HCT116 (cell line): ENCODE measurements at regions not wholly inside any gene's neighbourhood (a gene's known extent, or its start where the extent isn't known, plus 50 kb on each side); places are given as distances from the start of the nearest gene placed in this dataset.

Source experiments
- ATAC-seq: fragments of 200-7000 bp; cut with Tn5 transposase; 2 replicates; pipeline ENCODE4 v1.9.1; 2020; ENCODE audit warnings: mild to moderate bottlenecking, moderate library complexity
- BruUV-seq: library from RNA; stranded (reverse); fragments of 400-500 nt; replicated peaks from 2 replicates; lab custom pipeline; 2021; lab: Mats Ljungman, UMichigan
- CTCF ChIA-PET: fragments of 300-600 bp; sonication (Branson Sonifier 250); formaldehyde crosslinking; loops from one replicate; lab custom pipeline; 2021; ENCODE audit warnings: antibody characterized with exemption; lab: Charles Lee
- POLR2A ChIA-PET: fragments of 300-600, 350-600 bp; sonication (Branson Sonifier 250); formaldehyde crosslinking; loops from one replicate; lab custom pipeline; 2021; ENCODE audit warnings: antibody characterized with exemption; lab: Charles Lee
- RAD21 ChIA-PET, 2 experiments: fragments of 300-600 bp; sonication (Branson Sonifier 250); formaldehyde crosslinking; loops; one replicate each; lab custom pipeline; 2023; ENCODE audit warnings: low total read pairs in 2 of 2; ENCODE audit not compliant: uncharacterized antibody in 2 of 2, unreplicated experiment in 2 of 2, low non-redundant PET in 1 of 2; lab: Charles Lee
- DNase-seq: peaks from one replicate; pipeline ENCODE4 v3.0.0-alpha.2; 2010; ENCODE audit warnings: low read depth, low spot score
- H2AFZ ChIP-seq: fragments of 200-600 bp; shearing (Covaris generic), sonication (generic); 2 replicates; pipeline ENCODE4 v1.6.1; 2017; ENCODE audit warnings: low read depth, mixed run types, mixed read lengths, antibody characterized with exemption, low read length; ENCODE audit not compliant: poor library complexity, severe bottlenecking
- H3K27ac ChIP-seq: 2 replicates; pipeline ENCODE4 v1.5.1; 2012; ENCODE audit warnings: low read depth, low read length
- H3K27me3 ChIP-seq: fragments of 200-600 bp; sonication (generic); 2 replicates; pipeline ENCODE4 v1.6.1; 2016; ENCODE audit warnings: mixed run types, low read length, mixed read lengths; ENCODE audit not compliant: insufficient read depth
- H3K36me3 ChIP-seq, 2 experiments: fragments of 200-500 bp in 1 of 2; fragments of 200-600 bp in 1 of 2; sonication (Bioruptor generic) in 1 of 2; sonication (generic) in 1 of 2; 2 replicates each; pipeline versions ENCODE4 v1.5.1 to v1.6.1; 2014 to 2016; ENCODE audit warnings: low read length in 2 of 2, inconsistent platforms in 1 of 2, mixed read lengths in 1 of 2, mixed run types in 1 of 2; ENCODE audit not compliant: insufficient read depth in 2 of 2, control insufficient read depth in 1 of 2
- H3K4me1 ChIP-seq, 2 experiments: fragments of 200-600 bp in 1 of 2; sonication (generic) in 1 of 2; 2 replicates each; pipeline versions ENCODE4 v1.5.1 to v1.6.1; 2012 to 2017; ENCODE audit warnings: low read length in 2 of 2, inconsistent platforms in 1 of 2, mild to moderate bottlenecking in 1 of 2, mixed read lengths in 1 of 2, mixed run types in 1 of 2, moderate library complexity in 1 of 2; ENCODE audit not compliant: insufficient read depth in 2 of 2, control insufficient read depth in 1 of 2
- H3K4me2 ChIP-seq: fragments of 200-600 bp; sonication (generic); 2 replicates; pipeline ENCODE4 v1.6.1; 2017; ENCODE audit warnings: mixed run types, low read length, mixed read lengths
- H3K4me3 ChIP-seq, 2 experiments: fragments of 200-600 bp in 1 of 2; sonication (generic) in 1 of 2; replicated peaks in 1 of 2; 2 replicates each; pipeline ENCODE4 v1.5.1; 2011 to 2016; ENCODE audit warnings: low read length in 2 of 2, control low read depth in 1 of 2, low read depth in 1 of 2, mild to moderate bottlenecking in 1 of 2, mixed read lengths in 1 of 2, mixed run types in 1 of 2
- H3K79me2 ChIP-seq: fragments of 200-600 bp; sonication (generic); 2 replicates; pipeline ENCODE4 v1.6.1; 2017; ENCODE audit warnings: mild to moderate bottlenecking, mixed run types, low read length, moderate library complexity, mixed read lengths; ENCODE audit not compliant: insufficient read depth
- H3K9ac ChIP-seq: fragments of 200-600 bp; sonication (generic); 2 replicates; pipeline ENCODE4 v1.6.1; 2016; ENCODE audit warnings: low read length, mixed read lengths
- H3K9me2 ChIP-seq: fragments of 200-600 bp; sonication (generic), shearing (Covaris generic); 2 replicates; pipeline ENCODE4 v1.6.1; 2017; ENCODE audit warnings: mixed run types, mild to moderate bottlenecking, moderate library complexity; ENCODE audit not compliant: insufficient read depth
- H3K9me3 ChIP-seq, 2 experiments: fragments of 200-500 bp in 1 of 2; fragments of 200-600 bp in 1 of 2; sonication (Bioruptor generic) in 1 of 2; sonication (generic) in 1 of 2; 2 replicates each; pipeline ENCODE4 v1.6.1; 2014 to 2017; ENCODE audit warnings: low read length in 2 of 2, mixed read lengths in 2 of 2, inconsistent platforms in 1 of 2, low read depth in 1 of 2, mild to moderate bottlenecking in 1 of 2, mixed run types in 1 of 2, moderate library complexity in 1 of 2; ENCODE audit not compliant: control insufficient read depth in 1 of 2, insufficient read depth in 1 of 2
- H4K20me1 ChIP-seq: fragments of 200-600 bp; sonication (generic), shearing (Covaris generic); 2 replicates; pipeline ENCODE4 v1.6.1; 2017; ENCODE audit warnings: mixed run types, mild to moderate bottlenecking, moderate library complexity; ENCODE audit not compliant: insufficient read depth
- CEBPB ChIP-seq: IDR thresholded peaks from 2 replicates; pipeline ENCODE4 v1.6.1; 2012; ENCODE audit warnings: low read depth
- ELF1 ChIP-seq: IDR thresholded peaks from 2 replicates; pipeline ENCODE4 v1.6.1; 2012; ENCODE audit warnings: low read depth, borderline replicate concordance
- FOSL1 ChIP-seq: IDR thresholded peaks from 2 replicates; pipeline ENCODE4 v1.6.1; 2012; ENCODE audit warnings: low read depth
- JUND ChIP-seq: IDR thresholded peaks from 2 replicates; pipeline ENCODE4 v1.6.1; 2012
- POLR2AphosphoS5 ChIP-seq: IDR thresholded peaks from 2 replicates; pipeline ENCODE4 v1.6.1; 2011; ENCODE audit warnings: mild to moderate bottlenecking, low read depth, low read length, moderate library complexity
- RAD21 ChIP-seq: IDR thresholded peaks from 2 replicates; pipeline ENCODE4 v1.6.1; 2012; ENCODE audit warnings: low read depth, mild to moderate bottlenecking
- SIN3A ChIP-seq: IDR thresholded peaks from 2 replicates; pipeline ENCODE4 v1.6.1; 2012; ENCODE audit warnings: low read depth
- SRF ChIP-seq: IDR thresholded peaks from 2 replicates; pipeline ENCODE4 v1.6.1; 2012; ENCODE audit warnings: low read depth
- TCF7L2 ChIP-seq: IDR thresholded peaks from 2 replicates; pipeline ENCODE4 v1.7.0; 2011; ENCODE audit warnings: borderline replicate concordance, inconsistent platforms; ENCODE audit not compliant: insufficient read depth, insufficient read length; ENCODE audit errors: extremely low read depth
- YY1 ChIP-seq: IDR thresholded peaks from 2 replicates; pipeline ENCODE4 v1.6.1; 2011; ENCODE audit warnings: low read length, low read depth, moderate library complexity, mild to moderate bottlenecking; ENCODE audit not compliant: insufficient replicate concordance; ENCODE audit errors: extremely low read depth
- ZFX ChIP-seq: fragments of 450-650 bp; IDR thresholded peaks from 2 replicates; pipeline ENCODE4 v1.6.1; 2017
- intact Hi-C: fragments of 100-400 bp; cut with micrococcal nuclease; formaldehyde crosslinking; loops from 2 replicates; pipeline ENCODE4 v1.10.0; 2022
- TF ChIP-seq, protein P1 (sequence below), 3 experiments: fragments of 200-600 bp in 1 of 3; sonication (generic) in 1 of 3; IDR thresholded peaks in 2 of 3; conservative IDR thresholded peaks in 1 of 3; 2 replicates each; pipeline ENCODE4 v1.5.1; 2012 to 2017; ENCODE audit warnings: low read depth in 2 of 3, low read length in 2 of 3, antibody characterized with exemption in 1 of 3, borderline replicate concordance in 1 of 3, control low read depth in 1 of 3, mild to moderate bottlenecking in 1 of 3, mixed read lengths in 1 of 3, mixed run types in 1 of 3, moderate library complexity in 1 of 3; ENCODE audit not compliant: insufficient read depth in 1 of 3
- TF ChIP-seq, protein P2 (sequence below): IDR thresholded peaks from 2 replicates; pipeline ENCODE4 v1.6.1; 2012; ENCODE audit warnings: low read depth
- TF ChIP-seq, protein P3 (sequence below): IDR thresholded peaks from 2 replicates; pipeline ENCODE4 v1.6.1; 2012
- TF ChIP-seq, protein P4 (sequence below): IDR thresholded peaks from 2 replicates; pipeline ENCODE4 v1.6.1; 2012

DNA sequence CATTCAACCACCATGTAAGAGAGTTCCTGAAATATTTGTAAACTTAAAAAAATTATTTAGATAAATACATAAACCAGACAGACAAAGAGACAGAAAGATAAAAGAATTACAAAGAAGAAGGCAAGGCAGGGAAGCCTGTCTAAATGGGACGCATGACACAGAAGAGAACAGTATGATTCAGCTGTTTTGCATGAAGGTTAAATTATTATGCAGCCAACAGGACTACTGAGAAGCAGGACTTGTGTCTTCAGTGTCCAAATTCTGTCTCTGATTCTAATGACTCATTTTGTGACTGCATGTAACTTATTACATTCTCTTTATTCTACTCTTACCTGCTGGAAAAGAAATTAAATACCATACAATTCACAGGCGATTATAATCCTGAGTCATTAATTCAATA, 340.4 kb upstream of the KCNMB2 start:
- Histone ChIP-seq H3K36me3 (no peaks in the 10 kb centered on the region), H3K27me3 (no peaks in the 10 kb centered on the region), H4K20me1 (no peaks in the 10 kb centered on the region), H3K4me2 (no peak overlapping the region), H3K27ac (no peak overlapping the region), H3K4me3 (no peak overlapping the region), H3K9me2 (no peaks in the 10 kb centered on the region), H3K9ac (no peak overlapping the region), H3K4me1 (no peaks in the 10 kb centered on the region), H3K9me3 (no peaks in the 10 kb centered on the region), H2AFZ (no peak overlapping the region), H3K79me2 (no peaks in the 10 kb centered on the region)
- no TSS peak for BruUV-seq
- no peak for ATAC-seq
- intact Hi-C loops: no loop called here
- ChIA-PET RAD21 (no interaction called here), CTCF (no interaction called here), POLR2A (no interaction called here)
- no peak for DNase-seq
- TF ChIP-seq, protein P1, sequence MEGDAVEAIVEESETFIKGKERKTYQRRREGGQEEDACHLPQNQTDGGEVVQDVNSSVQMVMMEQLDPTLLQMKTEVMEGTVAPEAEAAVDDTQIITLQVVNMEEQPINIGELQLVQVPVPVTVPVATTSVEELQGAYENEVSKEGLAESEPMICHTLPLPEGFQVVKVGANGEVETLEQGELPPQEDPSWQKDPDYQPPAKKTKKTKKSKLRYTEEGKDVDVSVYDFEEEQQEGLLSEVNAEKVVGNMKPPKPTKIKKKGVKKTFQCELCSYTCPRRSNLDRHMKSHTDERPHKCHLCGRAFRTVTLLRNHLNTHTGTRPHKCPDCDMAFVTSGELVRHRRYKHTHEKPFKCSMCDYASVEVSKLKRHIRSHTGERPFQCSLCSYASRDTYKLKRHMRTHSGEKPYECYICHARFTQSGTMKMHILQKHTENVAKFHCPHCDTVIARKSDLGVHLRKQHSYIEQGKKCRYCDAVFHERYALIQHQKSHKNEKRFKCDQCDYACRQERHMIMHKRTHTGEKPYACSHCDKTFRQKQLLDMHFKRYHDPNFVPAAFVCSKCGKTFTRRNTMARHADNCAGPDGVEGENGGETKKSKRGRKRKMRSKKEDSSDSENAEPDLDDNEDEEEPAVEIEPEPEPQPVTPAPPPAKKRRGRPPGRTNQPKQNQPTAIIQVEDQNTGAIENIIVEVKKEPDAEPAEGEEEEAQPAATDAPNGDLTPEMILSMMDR (IDR thresholded peaks at IDR 0.05 in 2 of 3, conservative IDR thresholded peaks at IDR 0.05 in 1 of 3; ENCODE audit: borderline replicate concordance in 1 of 3, insufficient read depth in 1 of 3, low read depth in 2 of 3, low read length in 2 of 3): no peak
- TF ChIP-seq RAD21: no peak
- no peak for TF ChIP-seq YY1
- no peak for TF ChIP-seq ZFX
- TF ChIP-seq ELF1: no peak
- TF ChIP-seq, protein P2, sequence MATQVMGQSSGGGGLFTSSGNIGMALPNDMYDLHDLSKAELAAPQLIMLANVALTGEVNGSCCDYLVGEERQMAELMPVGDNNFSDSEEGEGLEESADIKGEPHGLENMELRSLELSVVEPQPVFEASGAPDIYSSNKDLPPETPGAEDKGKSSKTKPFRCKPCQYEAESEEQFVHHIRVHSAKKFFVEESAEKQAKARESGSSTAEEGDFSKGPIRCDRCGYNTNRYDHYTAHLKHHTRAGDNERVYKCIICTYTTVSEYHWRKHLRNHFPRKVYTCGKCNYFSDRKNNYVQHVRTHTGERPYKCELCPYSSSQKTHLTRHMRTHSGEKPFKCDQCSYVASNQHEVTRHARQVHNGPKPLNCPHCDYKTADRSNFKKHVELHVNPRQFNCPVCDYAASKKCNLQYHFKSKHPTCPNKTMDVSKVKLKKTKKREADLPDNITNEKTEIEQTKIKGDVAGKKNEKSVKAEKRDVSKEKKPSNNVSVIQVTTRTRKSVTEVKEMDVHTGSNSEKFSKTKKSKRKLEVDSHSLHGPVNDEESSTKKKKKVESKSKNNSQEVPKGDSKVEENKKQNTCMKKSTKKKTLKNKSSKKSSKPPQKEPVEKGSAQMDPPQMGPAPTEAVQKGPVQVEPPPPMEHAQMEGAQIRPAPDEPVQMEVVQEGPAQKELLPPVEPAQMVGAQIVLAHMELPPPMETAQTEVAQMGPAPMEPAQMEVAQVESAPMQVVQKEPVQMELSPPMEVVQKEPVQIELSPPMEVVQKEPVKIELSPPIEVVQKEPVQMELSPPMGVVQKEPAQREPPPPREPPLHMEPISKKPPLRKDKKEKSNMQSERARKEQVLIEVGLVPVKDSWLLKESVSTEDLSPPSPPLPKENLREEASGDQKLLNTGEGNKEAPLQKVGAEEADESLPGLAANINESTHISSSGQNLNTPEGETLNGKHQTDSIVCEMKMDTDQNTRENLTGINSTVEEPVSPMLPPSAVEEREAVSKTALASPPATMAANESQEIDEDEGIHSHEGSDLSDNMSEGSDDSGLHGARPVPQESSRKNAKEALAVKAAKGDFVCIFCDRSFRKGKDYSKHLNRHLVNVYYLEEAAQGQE: no peak
- no peak for TF ChIP-seq SIN3A
- TF ChIP-seq FOSL1: no peak
- TF ChIP-seq, protein P3, sequence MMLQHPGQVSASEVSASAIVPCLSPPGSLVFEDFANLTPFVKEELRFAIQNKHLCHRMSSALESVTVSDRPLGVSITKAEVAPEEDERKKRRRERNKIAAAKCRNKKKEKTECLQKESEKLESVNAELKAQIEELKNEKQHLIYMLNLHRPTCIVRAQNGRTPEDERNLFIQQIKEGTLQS: no peak
- no peak for TF ChIP-seq CEBPB
- TF ChIP-seq SRF: no peak
- no peak for TF ChIP-seq JUND
- TF ChIP-seq, protein P4, sequence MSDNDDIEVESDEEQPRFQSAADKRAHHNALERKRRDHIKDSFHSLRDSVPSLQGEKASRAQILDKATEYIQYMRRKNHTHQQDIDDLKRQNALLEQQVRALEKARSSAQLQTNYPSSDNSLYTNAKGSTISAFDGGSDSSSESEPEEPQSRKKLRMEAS: no peak
- TF ChIP-seq TCF7L2: no peak
- no peak for TF ChIP-seq POLR2AphosphoS5
